ENCODE measurements at regions not wholly inside any gene's neighbourhood (a gene's known extent, or its start where the extent isn't known, plus 50 kb on each side); places are given as distances from the start of the nearest gene placed in this dataset.

DNA sequence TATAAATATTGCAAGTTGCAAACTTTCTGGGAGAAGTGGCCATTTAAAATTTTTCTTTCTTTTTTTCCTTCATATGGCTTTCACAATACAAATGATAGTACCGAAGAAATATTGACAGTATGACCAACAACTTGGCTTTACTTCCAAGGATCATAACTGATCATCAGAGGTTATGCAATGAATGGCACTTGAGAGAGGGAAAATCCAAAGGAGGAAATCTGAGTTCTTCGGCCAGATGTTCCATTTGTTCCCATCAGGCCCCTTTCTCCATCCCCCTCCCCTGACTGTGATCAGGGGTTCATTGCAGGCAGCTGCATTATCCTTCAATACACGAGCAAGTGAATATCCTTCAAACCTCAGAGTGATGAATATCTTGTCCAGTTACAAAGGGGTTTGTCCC is 130.0 kb upstream of the UST start:
- no peak for TF ChIP-seq CTCF (IDR thresholded peaks at IDR 0.05)
- no peak for TF ChIP-seq POLR2A (IDR thresholded peaks at IDR 0.05)
- TF ChIP-seq POLR2AphosphoS5 (IDR thresholded peaks at IDR 0.05), result no peak

All from stomach (tissue), 4 donors.